ENCODE measurements at regions not wholly inside any gene's neighbourhood (a gene's known extent, or its start where the extent isn't known, plus 50 kb on each side); places are given as distances from the start of the nearest gene placed in this dataset.

GRCh38 chr12:77167801-77168200, 102.4 kb upstream of the E2F7 start:
- intact Hi-C loops (cut with DNase I), result no loop called here
- no peak overlapping the region for H3K27ac ChIP-seq (ENCODE audit: low read depth in 1 of 2, low read length in 2 of 2)

DNA sequence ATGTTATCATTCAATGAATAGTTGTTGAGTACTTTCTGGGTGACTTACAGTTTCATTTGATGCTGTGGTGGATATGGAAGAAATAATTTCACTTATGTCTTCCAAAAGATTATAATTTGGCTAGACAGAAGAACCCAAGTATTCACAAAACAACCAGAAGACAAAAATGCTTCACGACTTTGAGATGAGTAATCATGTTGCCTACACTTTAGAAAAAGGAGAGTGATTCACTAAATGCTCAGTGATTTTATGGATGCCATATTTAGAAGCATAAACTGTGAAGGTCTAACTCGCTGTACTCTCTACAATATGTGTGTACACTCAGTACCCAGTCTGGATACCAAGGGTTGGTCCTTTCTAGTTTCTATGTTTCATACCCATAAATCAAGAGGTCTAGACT, 101.3 kb upstream of the E2F7 start:
- ATAC-seq (ENCODE audit: low FRiP score), result no peak
- 75 to 78% methylated on average over 2 of the region's 2 CpGs for WGBS, 2 donors

More at GRCh38 chr12:77167801-77168200, 102.4 kb upstream of the E2F7 start:
- Histone ChIP-seq H3K36me3 (ENCODE audit: control insufficient read depth in 1 of 2, insufficient read depth in 2 of 2, low read length in 1 of 2) (no peaks in the 10 kb centered on the region), H3K4me1 (ENCODE audit: control insufficient read depth in 1 of 2, insufficient read depth in 2 of 2, low read length in 2 of 2) (no peaks in the 10 kb centered on the region), H3K9me3 (ENCODE audit: control insufficient read depth, low read length) (no peaks in the 10 kb centered on the region), H3K4me3 (ENCODE audit: low read length in 2 of 2) (no peak overlapping the region), H3K27me3 (ENCODE audit: control insufficient read depth in 1 of 2, insufficient read depth in 2 of 2, low read length in 1 of 2) (no peaks in the 10 kb centered on the region)
- no peak for ATAC-seq (ENCODE audit: low FRiP score)
- DNase-seq, result no peak
- 89% methylated on average over 2 of the region's 2 CpGs for WGBS, 2 donors

GRCh38 chr12:77163074-77164038, 98.0 kb upstream of the E2F7 start:
- Histone ChIP-seq H3K4me3 (ENCODE audit: low read length in 2 of 2) (no peak overlapping the region), H3K36me3 (ENCODE audit: control insufficient read depth in 1 of 2, insufficient read depth in 2 of 2, low read length in 1 of 2) (no peaks in the 10 kb centered on the region), H3K9me3 (ENCODE audit: control insufficient read depth, low read length) (no peaks in the 10 kb centered on the region), H3K27me3 (ENCODE audit: control insufficient read depth in 1 of 2, insufficient read depth in 2 of 2, low read length in 1 of 2) (no peaks in the 10 kb centered on the region), H3K4me1 (ENCODE audit: control insufficient read depth in 1 of 2, insufficient read depth in 2 of 2, low read length in 2 of 2) (no peaks in the 10 kb centered on the region), H3K27ac (ENCODE audit: low read depth in 1 of 2, low read length in 2 of 2) (no peak overlapping the region)
- no peak for ATAC-seq (ENCODE audit: low FRiP score)
- DNase-seq, result no peak
- WGBS, 2 donors, result 52 to 60% methylated on average over 3 of the region's 3 CpGs
- intact Hi-C loops (cut with DNase I), result no loop called here

More for the DNA sequence above, 101.3 kb upstream of the E2F7 start:
- DNase-seq, result no peak
- no peaks in the 10 kb centered on the region for H3K4me1 ChIP-seq (ENCODE audit: control insufficient read depth in 1 of 2, insufficient read depth in 2 of 2, low read length in 2 of 2)
- no peaks in the 10 kb centered on the region for H3K27me3 ChIP-seq (ENCODE audit: control insufficient read depth in 1 of 2, insufficient read depth in 2 of 2, low read length in 1 of 2)
- H3K27ac ChIP-seq (ENCODE audit: low read depth in 1 of 2, low read length in 2 of 2), result no peak overlapping the region
- no peaks in the 10 kb centered on the region for H3K36me3 ChIP-seq (ENCODE audit: control insufficient read depth in 1 of 2, insufficient read depth in 2 of 2, low read length in 1 of 2)
- intact Hi-C loops (cut with DNase I), result no loop called here
- no peak overlapping the region for H3K4me3 ChIP-seq (ENCODE audit: low read length in 2 of 2)
- H3K9me3 ChIP-seq (ENCODE audit: control insufficient read depth, low read length), result no peaks in the 10 kb centered on the region

DNA sequence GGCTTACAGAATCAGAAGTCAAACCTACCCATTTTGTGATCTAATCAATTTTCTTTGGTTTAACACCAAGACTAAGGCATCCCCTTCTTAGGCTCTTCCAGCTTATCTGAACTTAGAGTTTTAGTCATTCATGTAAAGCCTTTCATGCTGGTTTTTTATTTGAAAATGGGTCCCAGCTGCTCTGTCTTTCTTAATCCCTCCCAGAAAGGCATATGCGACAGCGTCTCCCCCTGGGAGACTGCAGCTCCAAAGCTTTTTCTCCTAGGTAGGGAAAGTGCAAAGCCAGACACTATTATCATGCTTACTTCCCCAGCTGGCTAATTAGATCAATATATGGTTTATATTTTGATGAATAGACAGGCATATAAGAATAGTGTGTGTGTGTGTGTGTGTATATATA, 96.6 kb upstream of the E2F7 start:
- 27% methylated on average over 2 of the region's 2 CpGs for WGBS, 2 donors
- intact Hi-C loops (cut with DNase I), result no loop called here
- DNase-seq, result no peak
- H3K4me3 ChIP-seq (ENCODE audit: low read length in 2 of 2), result no peak overlapping the region
- H3K4me1 ChIP-seq (ENCODE audit: control insufficient read depth in 1 of 2, insufficient read depth in 2 of 2, low read length in 2 of 2), result no peaks in the 10 kb centered on the region
- no peak overlapping the region for H3K27ac ChIP-seq (ENCODE audit: low read depth in 1 of 2, low read length in 2 of 2)
- ATAC-seq (ENCODE audit: low FRiP score), result no peak
- no peaks in the 10 kb centered on the region for H3K36me3 ChIP-seq (ENCODE audit: control insufficient read depth in 1 of 2, insufficient read depth in 2 of 2, low read length in 1 of 2)
- no peaks in the 10 kb centered on the region for H3K27me3 ChIP-seq (ENCODE audit: control insufficient read depth in 1 of 2, insufficient read depth in 2 of 2, low read length in 1 of 2)
- no peaks in the 10 kb centered on the region for H3K9me3 ChIP-seq (ENCODE audit: control insufficient read depth, low read length)

DNA sequence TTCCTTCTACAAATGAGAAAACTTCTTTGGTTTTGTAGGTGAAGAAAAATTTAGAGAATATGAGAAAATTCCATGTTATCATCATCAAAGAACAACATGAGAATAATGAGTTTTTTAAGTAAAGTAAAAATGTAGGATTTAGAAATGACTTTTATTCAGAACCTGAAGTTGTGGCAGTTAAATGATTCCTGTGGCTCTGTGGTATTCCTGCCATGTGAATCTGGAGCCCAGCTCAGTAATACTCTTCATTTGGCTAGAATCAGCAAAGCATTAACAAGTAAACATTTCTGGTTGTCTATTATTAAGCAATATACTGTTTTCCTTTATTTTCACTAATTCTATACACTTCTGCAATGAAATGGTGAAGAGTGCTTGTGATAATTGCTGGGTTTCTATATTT, 95.6 kb upstream of the E2F7 start:
- intact Hi-C loops (cut with DNase I), result no loop called here
- Histone ChIP-seq H3K27ac (ENCODE audit: low read depth in 1 of 2, low read length in 2 of 2) (no peak overlapping the region), H3K27me3 (ENCODE audit: control insufficient read depth in 1 of 2, insufficient read depth in 2 of 2, low read length in 1 of 2) (no peaks in the 10 kb centered on the region), H3K4me1 (ENCODE audit: control insufficient read depth in 1 of 2, insufficient read depth in 2 of 2, low read length in 2 of 2) (no peaks in the 10 kb centered on the region), H3K36me3 (ENCODE audit: control insufficient read depth in 1 of 2, insufficient read depth in 2 of 2, low read length in 1 of 2) (no peaks in the 10 kb centered on the region), H3K4me3 (ENCODE audit: low read length in 2 of 2) (no peak overlapping the region), H3K9me3 (ENCODE audit: control insufficient read depth, low read length) (no peaks in the 10 kb centered on the region)
- DNase-seq (no peak), ATAC-seq (ENCODE audit: low FRiP score) (no peak)

GRCh38 chr12:77153706-77154105, 88.3 kb upstream of the E2F7 start:
- H3K4me3 ChIP-seq (ENCODE audit: low read length in 2 of 2), result no peak overlapping the region
- intact Hi-C loops (cut with DNase I), result loop anchor here in 1 of 2 donors (5.0 kb wide), 1 partner anchor 534 kb away; no protein-coding TSS in a partner anchor
- ATAC-seq (ENCODE audit: low FRiP score), result no peak
- WGBS, 2 donors, result 87 to 93% methylated on average over 3 of the region's 3 CpGs
- peaks cover 1% of the 10 kb centered on the region for H3K9me3 ChIP-seq (ENCODE audit: control insufficient read depth, low read length)
- no peaks in the 10 kb centered on the region for H3K36me3 ChIP-seq (ENCODE audit: control insufficient read depth in 1 of 2, insufficient read depth in 2 of 2, low read length in 1 of 2)
- DNase-seq, result no peak
- H3K4me1 ChIP-seq (ENCODE audit: control insufficient read depth in 1 of 2, insufficient read depth in 2 of 2, low read length in 2 of 2), result no peaks in the 10 kb centered on the region
- H3K27ac ChIP-seq (ENCODE audit: low read depth in 1 of 2, low read length in 2 of 2), result no peak overlapping the region
- H3K27me3 ChIP-seq (ENCODE audit: control insufficient read depth in 1 of 2, insufficient read depth in 2 of 2, low read length in 1 of 2), result no peaks in the 10 kb centered on the region

GRCh38 chr12:77152623-77153193, 87.3 kb upstream of the E2F7 start:
- peaks cover 1% of the 10 kb centered on the region for H3K9me3 ChIP-seq (ENCODE audit: control insufficient read depth, low read length)
- 1 to 4% methylated on average over 2 of the region's 2 CpGs for whole genome bisulfite sequencing, 2 donors
- intact Hi-C loops (cut with DNase I), result loop anchor here in 1 of 2 donors (5.0 kb wide), 1 partner anchor 535 kb away; no protein-coding TSS in a partner anchor
- no peaks in the 10 kb centered on the region for H3K36me3 ChIP-seq (ENCODE audit: control insufficient read depth in 1 of 2, insufficient read depth in 2 of 2, low read length in 1 of 2)
- no peak overlapping the region for H3K4me3 ChIP-seq (ENCODE audit: low read length in 2 of 2)
- no peak for ATAC-seq (ENCODE audit: low FRiP score)
- H3K27ac ChIP-seq (ENCODE audit: low read depth in 1 of 2, low read length in 2 of 2), result no peak overlapping the region
- no peaks in the 10 kb centered on the region for H3K27me3 ChIP-seq (ENCODE audit: control insufficient read depth in 1 of 2, insufficient read depth in 2 of 2, low read length in 1 of 2)
- H3K4me1 ChIP-seq (ENCODE audit: control insufficient read depth in 1 of 2, insufficient read depth in 2 of 2, low read length in 2 of 2), result no peaks in the 10 kb centered on the region
- DNase-seq, result no peak

DNA sequence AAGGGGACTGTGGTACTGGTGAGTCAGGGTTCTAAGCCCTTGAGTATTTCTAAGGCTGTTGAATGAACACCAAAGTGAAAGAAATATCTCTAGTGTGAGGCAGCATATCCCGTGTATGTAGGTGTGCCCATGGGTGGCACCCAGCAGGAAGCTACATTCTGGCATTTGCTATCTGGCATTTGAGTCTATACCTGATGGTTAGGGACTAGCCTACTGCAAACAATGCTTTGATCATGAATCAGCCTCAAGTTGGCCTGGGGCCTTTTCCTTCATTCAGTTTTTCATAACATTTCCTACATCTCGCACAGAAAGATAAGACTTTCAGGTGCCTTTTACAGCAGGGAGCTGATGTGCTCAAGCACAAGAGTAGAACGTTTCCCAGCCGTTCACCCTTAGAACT, 85.7 kb upstream of the E2F7 start:
- Histone ChIP-seq H3K9me3 (ENCODE audit: control insufficient read depth, low read length) (peaks cover 1% of the 10 kb centered on the region), H3K4me3 (ENCODE audit: low read length in 2 of 2) (no peak overlapping the region), H3K27me3 (ENCODE audit: control insufficient read depth in 1 of 2, insufficient read depth in 2 of 2, low read length in 1 of 2) (no peaks in the 10 kb centered on the region), H3K27ac (ENCODE audit: low read depth in 1 of 2, low read length in 2 of 2) (no peak overlapping the region), H3K36me3 (ENCODE audit: control insufficient read depth in 1 of 2, insufficient read depth in 2 of 2, low read length in 1 of 2) (no peaks in the 10 kb centered on the region), H3K4me1 (ENCODE audit: control insufficient read depth in 1 of 2, insufficient read depth in 2 of 2, low read length in 2 of 2) (no peaks in the 10 kb centered on the region)
- DNase-seq, result no peak
- no peak for ATAC-seq (ENCODE audit: low FRiP score)
- intact Hi-C loops (cut with DNase I), result loop anchor here in 1 of 2 donors (5.0 kb wide), 1 partner anchor 536 kb away; no protein-coding TSS in a partner anchor
- WGBS, 2 donors, result 50 to 53% methylated on average over 4 of the region's 4 CpGs

DNA sequence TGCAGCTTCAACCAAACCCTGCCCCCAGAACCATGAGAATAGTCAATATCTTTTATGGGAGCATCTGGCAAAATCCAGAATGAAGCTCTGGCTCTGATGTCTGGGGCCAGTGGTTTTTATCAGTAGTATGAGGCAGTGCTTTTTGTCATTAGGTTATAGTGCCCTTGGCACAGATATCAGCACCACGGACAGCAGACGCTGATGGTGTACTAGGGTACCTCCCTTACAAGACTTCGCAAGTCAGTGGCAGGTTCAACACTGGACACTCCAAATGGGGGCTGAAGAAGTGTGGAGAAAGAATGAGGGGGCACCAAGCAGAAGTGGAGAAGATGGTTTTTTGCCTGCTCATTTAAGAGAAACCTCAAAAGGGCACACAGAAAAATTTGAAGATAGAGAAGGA, 68.2 kb upstream of the E2F7 start:
- intact Hi-C loops (cut with DNase I), result no loop called here
- DNase-seq (no peak), ATAC-seq (ENCODE audit: low FRiP score) (no peak)
- Histone ChIP-seq H3K9me3 (ENCODE audit: control insufficient read depth, low read length) (no peaks in the 10 kb centered on the region), H3K4me1 (ENCODE audit: control insufficient read depth in 1 of 2, insufficient read depth in 2 of 2, low read length in 2 of 2) (no peaks in the 10 kb centered on the region), H3K4me3 (ENCODE audit: low read length in 2 of 2) (no peak overlapping the region), H3K27me3 (ENCODE audit: control insufficient read depth in 1 of 2, insufficient read depth in 2 of 2, low read length in 1 of 2) (no peaks in the 10 kb centered on the region), H3K36me3 (ENCODE audit: control insufficient read depth in 1 of 2, insufficient read depth in 2 of 2, low read length in 1 of 2) (no peaks in the 10 kb centered on the region), H3K27ac (ENCODE audit: low read depth in 1 of 2, low read length in 2 of 2) (no peak overlapping the region)
- 11 to 12% methylated on average over 3 of the region's 3 CpGs for WGBS, 2 donors
